ENCODE measurements at regions not wholly inside any gene's neighbourhood (a gene's known extent, or its start where the extent isn't known, plus 50 kb on each side); places are given as distances from the start of the nearest gene placed in this dataset.

DNA sequence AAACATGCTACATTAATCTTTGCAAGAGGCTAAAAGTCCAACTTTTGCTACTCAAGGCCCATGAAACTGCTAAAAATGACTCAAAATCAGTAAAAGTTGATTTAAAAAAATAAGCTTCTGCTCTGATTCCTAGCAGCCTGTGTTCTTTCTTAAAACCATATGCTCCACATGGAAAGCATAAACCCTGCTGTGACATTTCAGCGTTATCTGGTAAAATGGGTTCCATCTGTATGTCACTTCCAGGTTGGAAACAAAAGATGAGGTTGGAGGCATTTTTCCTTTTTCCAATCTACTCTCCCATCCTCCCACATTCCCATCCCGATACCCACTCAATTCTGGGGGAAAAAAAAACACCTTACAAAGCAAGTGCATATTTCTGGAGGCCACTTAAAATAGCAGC lies 439.5 kb downstream of the NEBL start:
- no peak for TF ChIP-seq GATA3 (IDR thresholded peaks at IDR 0.05; ENCODE audit: low read depth, low read length)
- TF ChIP-seq GATA2 (IDR thresholded peaks at IDR 0.05; ENCODE audit: low read depth, low read length) = peak; percentile 62; the same call in 1 of the 2 replicates

All from SH-SY5Y (cell line).